SKM-1 (cell line): ENCODE measurements at regions not wholly inside any gene's neighbourhood (a gene's known extent, or its start where the extent isn't known, plus 50 kb on each side); places are given as distances from the start of the nearest gene placed in this dataset.

Experiments used
- DNase-seq: peaks from one replicate; lab custom pipeline; 2025; ENCODE audit not compliant: unreplicated experiment; lab: John Stamatoyannopoulos, UW

GRCh38 chr11:92423115-92424034 is 198.8 kb downstream of the FAT3 start:
- no peak for DNase-seq

GRCh38 chr11:92424281-92424680 is 199.7 kb downstream of the FAT3 start:
- DNase-seq: no peak

GRCh38 chr11:92425127-92425526 is 200.5 kb downstream of the FAT3 start:
- no peak for DNase-seq

- no peak for DNase-seq
Observed at GRCh38 chr11:92432515-92432914, 207.9 kb downstream of the FAT3 start.

GRCh38 chr11:92436034-92436920 is 211.7 kb downstream of the FAT3 start:
- no peak for DNase-seq

GRCh38 chr11:92439133-92439532 is 214.5 kb downstream of the FAT3 start:
- no peak for DNase-seq

GRCh38 chr11:92440701-92441442 is 216.3 kb downstream of the FAT3 start:
- DNase-seq: no peak

- no peak for DNase-seq
Observed at GRCh38 chr11:92441443-92441726, 216.8 kb downstream of the FAT3 start.

GRCh38 chr11:92443199-92443598 is 218.6 kb downstream of the FAT3 start:
- DNase-seq: no peak

GRCh38 chr11:92447586-92447985 is 223.0 kb downstream of the FAT3 start:
- DNase-seq: no peak

GRCh38 chr11:92449222-92449621 is 224.6 kb downstream of the FAT3 start:
- no peak for DNase-seq

- DNase-seq: no peak
Observed at GRCh38 chr11:92449780-92450179, 225.2 kb downstream of the FAT3 start.

- no peak for DNase-seq
Observed at GRCh38 chr11:92451063-92451462, 226.4 kb downstream of the FAT3 start.

GRCh38 chr11:92453055-92453454 is 228.4 kb downstream of the FAT3 start:
- no peak for DNase-seq

- DNase-seq: no peak
Observed at GRCh38 chr11:92455210-92455790, 230.7 kb downstream of the FAT3 start.

GRCh38 chr11:92457250-92457649 is 232.6 kb downstream of the FAT3 start:
- DNase-seq: no peak

GRCh38 chr11:92458486-92458885 is 233.9 kb downstream of the FAT3 start:
- DNase-seq: no peak

- no peak for DNase-seq
Observed at GRCh38 chr11:92460213-92460612, 235.6 kb downstream of the FAT3 start.

GRCh38 chr11:92461447-92461846 is 236.8 kb downstream of the FAT3 start:
- DNase-seq: no peak

- DNase-seq: no peak
Observed at GRCh38 chr11:92462821-92463220, 238.2 kb downstream of the FAT3 start.

GRCh38 chr11:92464822-92465221 is 240.2 kb downstream of the FAT3 start:
- no peak for DNase-seq
